ENCODE measurements at regions not wholly inside any gene's neighbourhood (a gene's known extent, or its start where the extent isn't known, plus 50 kb on each side); places are given as distances from the start of the nearest gene placed in this dataset.

DNA sequence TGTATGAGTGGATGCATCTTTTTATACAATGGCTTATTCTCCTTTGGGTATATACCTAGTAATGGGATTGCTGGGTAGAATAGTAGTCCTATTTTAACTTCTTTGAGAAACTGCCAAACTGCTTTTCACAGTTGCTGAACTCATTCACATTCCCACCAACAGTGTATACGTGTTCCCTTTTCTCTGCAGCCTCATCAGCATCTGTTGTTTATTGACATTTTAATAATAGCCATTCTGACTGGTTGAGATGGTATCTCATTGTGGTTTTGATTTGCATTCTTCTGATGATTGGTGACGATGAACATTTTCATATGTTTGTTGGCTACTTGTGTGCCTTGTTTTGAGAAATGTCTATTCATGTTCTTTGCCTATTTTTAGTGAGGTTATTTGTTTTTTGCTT lies 687.0 kb upstream of the EPHA5 start:
- DNase-seq = no peak
- Histone ChIP-seq H3K4me1 (no peaks in the 10 kb centered on the region), H3K27me3 (no peaks in the 10 kb centered on the region), H3K4me3 (no peak overlapping the region), H3K9me3 (no peaks in the 10 kb centered on the region), H3K27ac (no peak overlapping the region), H3K36me3 (no peaks in the 10 kb centered on the region)
- TF ChIP-seq POLR2A (IDR thresholded peaks at IDR 0.05) = no peak
- TF ChIP-seq, protein P1, sequence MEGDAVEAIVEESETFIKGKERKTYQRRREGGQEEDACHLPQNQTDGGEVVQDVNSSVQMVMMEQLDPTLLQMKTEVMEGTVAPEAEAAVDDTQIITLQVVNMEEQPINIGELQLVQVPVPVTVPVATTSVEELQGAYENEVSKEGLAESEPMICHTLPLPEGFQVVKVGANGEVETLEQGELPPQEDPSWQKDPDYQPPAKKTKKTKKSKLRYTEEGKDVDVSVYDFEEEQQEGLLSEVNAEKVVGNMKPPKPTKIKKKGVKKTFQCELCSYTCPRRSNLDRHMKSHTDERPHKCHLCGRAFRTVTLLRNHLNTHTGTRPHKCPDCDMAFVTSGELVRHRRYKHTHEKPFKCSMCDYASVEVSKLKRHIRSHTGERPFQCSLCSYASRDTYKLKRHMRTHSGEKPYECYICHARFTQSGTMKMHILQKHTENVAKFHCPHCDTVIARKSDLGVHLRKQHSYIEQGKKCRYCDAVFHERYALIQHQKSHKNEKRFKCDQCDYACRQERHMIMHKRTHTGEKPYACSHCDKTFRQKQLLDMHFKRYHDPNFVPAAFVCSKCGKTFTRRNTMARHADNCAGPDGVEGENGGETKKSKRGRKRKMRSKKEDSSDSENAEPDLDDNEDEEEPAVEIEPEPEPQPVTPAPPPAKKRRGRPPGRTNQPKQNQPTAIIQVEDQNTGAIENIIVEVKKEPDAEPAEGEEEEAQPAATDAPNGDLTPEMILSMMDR (IDR thresholded peaks at IDR 0.05) = no peak

DNA sequence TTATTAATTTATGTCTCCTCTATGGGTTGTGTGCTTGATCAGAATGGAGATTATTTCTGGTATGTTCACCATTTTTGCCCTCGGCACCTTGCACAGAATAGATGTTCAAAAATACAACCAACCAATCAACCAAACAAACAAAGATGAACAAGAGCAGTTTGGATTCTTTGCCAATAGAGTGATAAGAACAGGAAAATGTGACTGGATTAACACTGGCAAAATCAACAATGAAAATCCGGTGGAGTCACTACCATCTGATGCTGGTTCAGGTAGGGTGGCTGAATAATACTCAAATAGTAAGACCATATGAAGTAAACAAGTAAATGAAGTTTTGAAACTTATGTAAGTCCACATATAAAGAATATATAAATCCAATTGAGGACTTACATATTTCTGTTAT lies 685.0 kb upstream of the EPHA5 start:
- Histone ChIP-seq H3K27ac (no peak overlapping the region), H3K4me3 (no peak overlapping the region), H3K36me3 (no peaks in the 10 kb centered on the region), H3K9me3 (no peaks in the 10 kb centered on the region), H3K4me1 (no peaks in the 10 kb centered on the region), H3K27me3 (no peaks in the 10 kb centered on the region)
- TF ChIP-seq POLR2A (IDR thresholded peaks at IDR 0.05) = no peak
- TF ChIP-seq, protein P1 (IDR thresholded peaks at IDR 0.05) = no peak
- DNase-seq = no peak

DNA sequence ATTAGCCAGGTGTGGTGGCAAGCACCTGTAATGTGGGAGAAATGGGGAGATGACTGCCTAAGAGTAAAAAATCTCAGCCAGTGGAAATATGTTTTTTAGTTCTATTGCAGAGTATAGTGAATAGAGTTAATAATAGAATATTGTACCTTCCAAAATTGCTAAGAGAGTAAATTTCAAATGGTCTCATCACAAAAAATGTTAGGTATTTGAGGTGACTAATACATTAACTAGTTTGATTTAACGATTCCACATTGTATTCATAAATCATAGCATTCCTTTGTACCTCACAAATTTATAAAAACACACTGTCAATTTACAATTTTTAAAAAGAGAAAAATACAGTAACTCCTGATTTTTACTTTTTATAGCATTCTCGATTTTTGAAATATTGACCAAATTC lies 681.5 kb upstream of the EPHA5 start:
- Histone ChIP-seq H3K36me3 (no peaks in the 10 kb centered on the region), H3K4me1 (no peaks in the 10 kb centered on the region), H3K9me3 (no peaks in the 10 kb centered on the region), H3K27ac (no peak overlapping the region), H3K27me3 (no peaks in the 10 kb centered on the region), H3K4me3 (no peak overlapping the region)
- no peak for DNase-seq
- TF ChIP-seq, protein P1 (IDR thresholded peaks at IDR 0.05) = no peak
- TF ChIP-seq POLR2A (IDR thresholded peaks at IDR 0.05) = no peak

DNA sequence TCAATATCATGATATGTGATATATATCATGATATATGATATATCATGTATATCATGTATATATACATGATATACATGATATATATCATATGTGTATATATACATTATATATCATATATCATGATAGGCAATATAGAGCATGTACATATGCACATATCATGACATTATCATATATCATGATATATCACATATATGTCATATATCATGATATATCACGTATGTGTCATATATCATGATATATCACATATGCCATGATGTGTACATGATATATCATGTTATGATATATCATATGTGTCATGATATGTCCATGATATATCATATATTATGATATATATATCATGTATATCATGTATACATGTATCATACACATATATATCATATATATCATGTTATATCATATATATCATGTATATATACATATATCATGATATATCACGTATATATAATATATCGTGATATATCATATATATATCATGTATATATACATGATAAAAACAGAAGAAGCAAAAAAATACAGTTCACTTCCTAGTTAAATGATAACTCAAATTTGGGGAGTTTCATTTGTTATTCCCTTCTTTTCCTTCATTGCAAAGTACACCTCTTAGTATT lies 670.1 kb upstream of the EPHA5 start:
- DNase-seq = no peak
- no peaks in the 10 kb centered on the region for H3K9me3 ChIP-seq
- no peak overlapping the region for H3K27ac ChIP-seq
- TF ChIP-seq POLR2A (IDR thresholded peaks at IDR 0.05) = no peak
- TF ChIP-seq, protein P1 (IDR thresholded peaks at IDR 0.05) = no peak
- H3K27me3 ChIP-seq = no peaks in the 10 kb centered on the region
- no peak overlapping the region for H3K4me3 ChIP-seq
- no peaks in the 10 kb centered on the region for H3K4me1 ChIP-seq
- H3K36me3 ChIP-seq = no peaks in the 10 kb centered on the region

DNA sequence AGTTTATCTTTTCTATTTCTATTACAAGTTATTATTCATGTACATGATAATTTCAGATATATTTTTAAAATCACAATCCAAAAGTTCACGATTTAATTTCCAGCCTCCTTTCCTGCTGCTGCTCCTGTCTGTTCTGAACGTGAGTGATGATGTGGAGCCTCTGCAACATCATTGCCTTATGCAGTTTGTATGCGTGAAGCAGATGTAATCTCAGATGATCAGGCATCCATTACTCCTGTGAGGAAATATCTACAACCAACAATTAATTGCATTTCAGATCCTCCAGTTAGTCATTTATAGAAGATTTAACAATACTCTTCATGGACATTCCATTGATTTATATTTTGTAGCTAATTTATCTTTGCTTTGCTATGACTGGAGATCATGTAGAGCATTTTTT lies 668.7 kb upstream of the EPHA5 start:
- DNase-seq = no peak
- no peaks in the 10 kb centered on the region for H3K4me1 ChIP-seq
- H3K36me3 ChIP-seq = no peaks in the 10 kb centered on the region
- H3K4me3 ChIP-seq = no peak overlapping the region
- H3K27ac ChIP-seq = no peak overlapping the region
- H3K27me3 ChIP-seq = no peaks in the 10 kb centered on the region
- no peaks in the 10 kb centered on the region for H3K9me3 ChIP-seq
- TF ChIP-seq, protein P1 (IDR thresholded peaks at IDR 0.05) = no peak
- TF ChIP-seq POLR2A (IDR thresholded peaks at IDR 0.05) = no peak

DNA sequence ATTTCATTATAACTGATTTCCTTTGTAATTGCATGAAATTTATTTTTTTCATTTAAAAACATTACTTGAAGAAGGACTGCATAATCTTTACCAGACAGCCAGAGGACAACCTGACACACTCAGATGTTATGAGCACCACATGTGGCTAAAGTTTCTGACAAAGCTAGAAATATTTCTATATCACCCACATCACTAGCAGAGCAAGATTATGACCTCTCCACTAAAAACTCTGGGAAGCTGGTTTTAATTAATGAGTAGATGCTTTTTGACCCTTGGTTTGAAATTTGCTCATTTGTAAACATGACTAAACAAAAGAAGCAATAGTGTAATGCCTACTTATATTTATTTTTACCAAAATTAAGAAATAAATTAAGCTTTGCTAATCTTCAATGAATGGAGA lies 661.5 kb upstream of the EPHA5 start:
- Histone ChIP-seq H3K4me1 (no peaks in the 10 kb centered on the region), H3K9me3 (no peaks in the 10 kb centered on the region), H3K27ac (no peak overlapping the region), H3K4me3 (no peak overlapping the region), H3K36me3 (no peaks in the 10 kb centered on the region), H3K27me3 (no peaks in the 10 kb centered on the region)
- TF ChIP-seq, protein P1 (IDR thresholded peaks at IDR 0.05) = no peak
- no peak for TF ChIP-seq POLR2A (IDR thresholded peaks at IDR 0.05)
- no peak for DNase-seq
